ENCODE measurements at regions not wholly inside any gene's neighbourhood (a gene's known extent, or its start where the extent isn't known, plus 50 kb on each side); places are given as distances from the start of the nearest gene placed in this dataset.

DNA sequence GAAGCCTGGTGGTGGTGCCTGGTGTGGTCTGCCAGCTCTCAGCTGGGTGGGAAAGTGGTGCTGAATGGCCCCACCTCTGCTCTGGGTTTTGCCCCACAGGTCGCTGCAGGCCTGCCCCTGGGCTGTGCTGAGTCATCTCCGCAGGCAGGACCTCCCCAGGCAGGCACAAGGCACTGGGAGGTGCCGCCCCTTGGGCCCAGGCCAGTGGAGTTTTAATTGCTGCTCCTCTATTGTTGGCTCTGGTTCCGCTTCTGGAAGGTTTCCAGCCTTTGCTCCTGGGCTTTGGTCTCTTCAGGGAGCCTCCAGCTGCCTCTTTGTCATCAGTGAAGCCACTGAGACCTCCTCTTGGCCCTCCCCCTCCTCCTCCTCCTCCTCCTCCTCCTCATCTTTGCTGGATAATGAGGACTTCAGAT lies 180.3 kb upstream of the GRB10 start:
- DNase-seq, result peak in 1 of 2 experiments; percentile 4

DNA sequence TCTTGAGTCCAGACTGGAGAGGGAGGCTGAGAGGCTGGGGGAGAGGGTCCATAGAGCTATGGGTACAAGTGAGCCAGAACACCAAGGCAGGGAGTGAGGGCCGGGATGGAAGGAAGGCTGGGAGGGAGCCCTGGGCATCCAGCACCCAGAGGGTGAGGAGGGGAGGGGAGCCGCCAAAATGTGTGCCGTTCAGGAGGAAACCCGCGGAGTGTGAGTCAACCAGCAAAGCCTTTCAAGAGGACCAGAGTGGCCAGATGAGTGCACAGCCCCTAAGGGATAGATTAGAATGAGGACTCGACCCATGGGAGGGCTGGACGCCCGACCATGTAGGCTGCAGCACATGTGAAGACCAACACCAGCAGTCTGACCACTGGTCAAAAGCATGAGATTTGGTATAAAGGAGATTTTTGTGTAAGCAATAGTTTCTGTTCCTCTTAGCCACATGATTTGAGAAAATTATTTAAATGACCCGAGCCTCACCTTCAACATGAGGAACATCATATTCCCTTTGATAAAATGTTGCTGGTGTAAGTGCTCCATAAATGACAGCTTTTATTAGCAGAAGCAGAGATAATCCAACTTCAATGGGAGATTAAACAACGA lies 179.7 kb upstream of the GRB10 start:
- no peak for DNase-seq

DNA sequence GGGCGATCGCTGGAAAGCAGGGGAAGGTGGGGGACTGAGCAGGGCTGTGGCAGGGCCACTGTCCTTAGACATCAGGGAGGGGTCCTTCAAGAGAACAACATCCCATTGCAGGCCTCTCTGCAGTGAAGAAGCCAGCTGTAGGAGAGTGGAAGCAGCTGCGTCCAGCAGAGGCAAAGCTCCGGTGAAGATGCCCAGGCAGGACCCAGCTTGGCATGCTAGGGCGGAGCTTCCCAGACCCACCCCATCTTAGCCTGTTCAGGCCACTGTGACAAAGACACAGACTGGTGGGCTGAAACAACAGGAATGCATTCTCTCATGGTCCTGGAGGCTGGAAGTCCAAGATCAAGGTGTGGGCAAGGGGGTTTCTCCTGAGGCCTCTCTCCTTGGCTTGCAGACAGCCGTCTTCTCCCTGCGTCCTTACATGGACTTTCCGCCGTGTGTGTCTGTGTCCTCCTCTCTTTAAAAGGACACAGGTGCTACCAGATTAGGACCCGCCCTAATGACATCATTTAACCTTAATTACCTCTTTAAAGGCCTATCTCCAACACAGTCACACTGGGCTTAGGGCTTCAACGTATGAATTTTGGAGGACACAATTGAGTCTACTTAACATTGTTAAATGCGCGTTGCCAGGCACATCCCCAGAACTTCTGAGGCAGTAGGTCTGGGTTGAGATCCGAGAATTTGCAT lies 178.1 kb upstream of the GRB10 start:
- no peak for DNase-seq

DNA sequence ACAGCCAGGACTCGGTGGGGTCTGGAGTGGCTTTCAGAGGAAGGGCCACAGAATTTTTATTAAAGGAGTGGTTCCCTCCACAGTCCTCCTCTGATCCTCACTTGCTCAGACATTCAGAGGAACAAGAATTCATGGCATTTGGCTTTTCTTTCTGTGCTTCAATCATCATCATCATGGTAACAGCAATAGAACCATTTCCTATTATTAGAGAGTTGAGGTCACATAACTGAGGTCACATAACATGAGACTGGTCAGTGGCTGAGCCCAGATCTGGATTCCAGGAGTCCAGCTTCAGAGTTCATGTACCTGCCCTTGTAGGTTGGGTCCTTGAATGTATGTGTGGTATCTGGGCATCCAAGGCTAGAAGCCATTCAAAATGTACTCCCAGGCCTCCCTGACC lies 177.3 kb upstream of the GRB10 start:
- DNase-seq, result no peak

DNA sequence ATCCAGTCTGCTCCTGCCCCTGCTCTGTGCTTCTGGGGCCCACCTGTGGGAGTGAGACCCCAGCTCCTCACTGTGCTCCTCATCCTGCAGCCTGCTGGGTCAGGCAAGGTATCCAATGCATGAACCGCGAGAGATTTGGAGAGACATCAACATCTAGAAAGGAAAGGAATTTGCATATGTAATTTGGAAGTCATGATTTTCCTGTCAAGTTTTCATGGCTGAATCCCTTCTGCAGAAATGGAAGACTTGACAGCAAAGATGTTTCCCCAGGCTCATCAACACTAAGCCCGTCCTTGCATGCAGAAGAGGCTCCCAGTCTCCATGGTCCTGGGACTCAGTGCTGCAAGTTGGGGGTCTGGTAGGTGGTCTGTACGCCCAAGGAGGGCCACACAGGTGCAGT lies 176.9 kb upstream of the GRB10 start:
- no peak for DNase-seq

DNA sequence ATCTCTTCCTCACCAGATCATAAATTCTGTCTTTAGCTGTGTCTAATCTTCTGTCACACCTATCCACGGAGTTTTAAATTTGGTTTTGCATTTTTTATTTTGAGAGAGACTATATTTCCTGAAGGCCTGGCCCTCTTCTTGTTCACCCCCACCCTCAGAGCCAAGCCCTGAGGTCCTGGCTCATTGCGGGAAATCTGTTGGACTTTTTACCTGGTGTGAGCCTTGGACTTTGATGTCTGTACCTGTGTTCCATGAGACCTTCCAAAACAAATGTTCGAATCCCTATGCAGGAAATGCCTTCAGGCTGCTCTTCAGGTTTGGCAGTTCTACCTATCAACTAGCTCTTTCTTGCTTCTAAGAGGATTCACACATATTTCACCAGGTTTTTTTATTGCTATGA lies 175.2 kb upstream of the GRB10 start:
- no peak for DNase-seq

DNA sequence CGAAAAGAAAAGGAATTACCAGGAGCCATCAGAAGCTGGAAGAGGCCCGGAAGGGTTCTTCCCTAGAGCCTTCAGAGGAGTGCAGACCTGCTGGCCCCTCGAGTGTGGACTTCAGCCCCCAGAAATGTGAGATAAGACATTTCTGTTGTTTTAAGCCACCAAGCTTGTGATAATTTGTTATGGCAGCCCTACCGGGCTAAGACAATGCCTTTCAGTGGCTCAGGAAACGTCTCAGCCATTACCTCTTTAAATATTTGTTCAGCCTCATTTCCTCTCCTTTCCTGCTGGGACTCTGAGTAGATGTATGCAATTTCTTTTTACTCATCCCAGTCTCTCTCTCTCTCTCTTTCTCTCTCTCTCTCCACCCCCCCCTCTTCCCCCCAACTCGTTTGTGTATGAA lies 174.7 kb upstream of the GRB10 start:
- DNase-seq, result no peak

DNA sequence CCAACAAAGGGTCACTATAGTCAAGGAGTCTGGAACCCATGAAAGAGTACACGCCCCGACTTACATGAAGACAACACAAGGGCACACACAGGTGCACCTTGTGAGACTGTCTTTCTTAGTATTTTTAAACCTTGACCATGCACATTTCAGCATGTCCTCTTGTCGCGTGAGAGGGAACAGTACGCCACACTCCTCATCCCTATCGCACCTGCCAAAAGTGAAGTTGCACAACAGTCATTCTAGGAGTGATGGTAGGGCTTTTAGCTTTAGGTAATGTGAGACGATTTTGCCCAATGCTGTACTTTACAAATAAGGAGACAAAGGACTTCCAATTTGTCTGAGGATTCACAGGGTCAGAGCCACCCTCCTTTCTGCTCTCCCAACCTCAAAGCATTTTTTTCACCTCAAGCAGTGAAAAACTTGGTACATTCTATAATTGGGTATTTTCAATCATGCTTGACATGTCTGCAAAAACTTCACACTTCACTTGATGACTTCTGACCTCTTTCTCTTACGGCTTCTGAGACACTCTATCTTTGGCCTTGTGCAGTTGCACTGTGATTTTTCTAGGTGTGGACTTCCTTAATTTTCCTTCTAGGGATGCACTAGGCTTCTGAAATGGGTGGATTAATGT lies 173.9 kb upstream of the GRB10 start:
- no peak for DNase-seq

DNA sequence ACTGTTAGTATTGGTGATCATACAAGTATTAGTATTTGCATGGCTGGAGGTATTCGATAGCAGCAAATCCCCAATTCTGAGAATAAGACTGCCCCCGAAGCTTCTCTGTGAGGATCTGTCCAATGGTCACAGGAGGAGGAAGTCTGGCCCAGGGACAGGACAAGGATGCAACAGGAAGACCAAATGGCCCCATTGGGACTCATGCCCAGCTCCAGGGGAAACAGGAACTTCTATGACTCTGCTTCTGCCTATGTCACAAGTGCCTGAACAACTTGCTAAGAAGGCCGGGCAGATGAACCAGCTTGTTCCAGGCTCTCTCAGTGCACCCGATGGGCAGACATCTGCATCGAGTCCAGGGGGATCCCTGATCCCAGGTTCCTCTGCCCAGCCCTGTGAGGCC lies 172.0 kb upstream of the GRB10 start:
- DNase-seq, result no peak

DNA sequence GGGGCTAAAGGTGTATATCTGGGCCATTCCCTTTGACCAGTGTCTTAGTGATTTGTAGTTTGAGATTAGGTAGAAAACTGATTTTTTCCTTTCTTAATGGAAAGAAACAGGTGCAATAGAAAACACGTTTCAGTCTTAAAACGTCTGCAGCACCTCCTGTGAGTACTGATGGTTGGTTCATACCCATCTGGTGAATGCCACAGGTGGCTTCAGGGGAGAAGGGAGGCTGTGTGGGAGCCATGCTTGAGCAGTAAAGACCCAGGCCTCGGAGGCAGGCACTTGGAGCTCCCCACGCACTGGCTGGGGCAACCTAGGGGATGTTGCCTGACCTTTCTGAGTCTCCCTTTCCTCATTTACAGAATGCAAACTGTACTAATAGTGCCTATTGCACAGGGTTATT lies 171.5 kb upstream of the GRB10 start:
- no peak for DNase-seq

DNA sequence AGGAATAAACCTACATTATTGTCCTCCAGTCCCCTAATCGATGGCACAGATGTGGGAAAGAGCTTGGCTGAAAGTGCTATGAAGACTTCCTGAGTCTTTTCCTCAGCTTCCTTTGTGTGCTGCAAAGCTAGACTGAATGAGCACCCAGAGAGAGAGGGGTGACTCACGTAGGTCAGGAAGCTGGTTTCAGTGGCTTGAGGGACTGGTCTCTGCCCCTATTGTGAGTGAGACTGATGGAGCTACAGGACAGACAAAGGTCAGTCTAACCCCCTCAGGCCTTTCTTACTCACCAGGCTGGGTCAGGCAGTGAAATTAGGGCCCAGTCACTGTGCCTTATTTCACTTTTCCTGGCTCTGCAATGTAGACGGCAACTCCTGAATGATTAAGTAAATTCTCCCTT lies 171.1 kb upstream of the GRB10 start:
- DNase-seq, result no peak

DNA sequence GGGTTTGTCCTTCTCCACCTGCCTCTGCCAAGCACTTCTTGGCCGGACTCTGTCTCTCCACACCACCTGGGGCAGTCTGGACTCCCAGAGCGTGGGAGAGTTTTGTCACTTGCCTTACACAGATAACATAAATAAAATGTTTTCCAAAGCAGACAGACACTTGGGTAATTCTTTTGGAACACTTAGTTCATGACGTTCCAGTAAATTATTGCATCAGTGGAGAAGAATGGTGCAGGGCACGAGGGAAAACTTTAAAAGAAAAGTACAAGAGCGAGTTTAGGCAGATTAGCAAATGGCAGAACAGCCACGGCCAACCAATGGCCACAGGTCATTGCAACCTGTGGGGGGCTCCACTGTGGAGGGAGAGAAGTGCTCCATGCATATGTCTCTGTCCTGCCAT lies 170.6 kb upstream of the GRB10 start:
- DNase-seq, result no peak

DNA sequence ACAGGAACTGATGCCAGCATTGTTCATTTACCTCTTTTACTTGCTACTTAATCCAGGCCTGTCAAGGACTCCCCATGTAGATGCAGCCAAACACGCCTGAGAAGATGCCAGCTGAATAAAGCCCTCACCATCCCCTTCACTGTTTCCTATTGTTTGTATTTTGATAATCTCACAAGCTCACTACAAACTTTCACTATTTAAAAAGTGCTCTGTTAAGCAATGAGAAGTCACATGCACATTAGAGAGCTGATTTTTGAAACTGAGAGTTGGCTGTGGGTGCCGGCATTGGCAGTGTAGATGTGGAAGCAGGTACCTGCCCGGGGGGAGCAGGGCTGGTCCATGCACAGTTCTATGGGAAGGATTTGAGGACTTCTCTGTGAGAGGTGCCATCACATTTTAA lies 169.8 kb upstream of the GRB10 start:
- no peak for DNase-seq

DNA sequence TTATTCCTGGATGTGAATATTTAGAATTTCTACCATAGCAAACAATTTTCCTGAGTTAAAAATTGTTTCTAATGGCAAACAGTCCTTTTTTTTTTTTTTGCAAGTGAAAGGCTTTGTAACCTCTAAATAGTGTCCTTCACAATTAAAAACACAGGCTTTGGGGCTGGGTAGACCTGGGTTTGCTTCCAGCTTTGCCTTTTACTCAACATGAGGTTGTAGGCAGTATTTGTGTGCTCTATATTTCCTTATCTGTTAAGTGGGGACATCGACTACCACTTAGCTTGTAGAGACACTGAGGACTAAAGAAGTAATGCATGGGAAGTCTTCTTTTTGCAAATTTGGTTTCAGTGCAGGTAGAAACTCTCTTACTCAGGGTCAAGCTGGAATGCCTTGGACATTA lies 169.4 kb upstream of the GRB10 start:
- no peak for DNase-seq

DNA sequence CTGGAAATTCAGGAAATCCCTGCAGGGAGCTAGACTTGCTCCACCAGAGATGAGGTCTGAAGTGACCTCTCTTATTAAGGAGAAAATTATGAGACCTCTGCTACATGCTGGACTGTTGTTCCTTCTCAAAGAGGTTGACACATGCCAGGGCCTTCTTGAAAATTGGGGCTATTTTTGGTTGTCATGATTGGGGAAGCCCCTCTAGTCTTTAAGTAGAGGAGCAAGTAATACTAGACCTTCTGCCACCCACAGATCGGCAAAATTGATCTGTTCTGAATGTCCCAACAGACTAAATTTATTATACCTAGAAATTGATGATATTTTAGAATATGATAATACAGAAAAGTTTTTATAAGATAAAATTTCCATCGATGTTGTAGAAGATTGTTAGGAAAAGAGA lies 160.8 kb upstream of the GRB10 start:
- no peak for DNase-seq

DNA sequence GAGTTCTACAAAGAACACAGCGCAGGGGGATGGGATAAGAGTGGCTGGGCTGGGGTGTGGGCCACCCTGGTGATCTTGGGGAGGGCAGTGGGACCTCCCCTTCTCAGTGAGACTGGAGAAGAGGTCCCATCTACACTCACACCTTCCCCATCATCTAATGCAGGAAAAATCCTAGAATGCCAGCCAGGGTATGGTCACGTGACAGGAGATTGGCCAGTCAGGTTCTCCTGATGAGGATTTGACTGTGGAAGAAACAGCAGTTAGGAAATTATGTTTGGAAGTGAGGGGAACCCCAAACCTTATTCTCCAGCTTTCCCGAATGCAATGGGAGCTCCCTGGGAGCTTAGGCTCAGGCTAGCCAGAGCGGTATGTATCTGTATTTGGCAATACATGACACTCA lies 158.8 kb upstream of the GRB10 start:
- DNase-seq, result no peak

DNA sequence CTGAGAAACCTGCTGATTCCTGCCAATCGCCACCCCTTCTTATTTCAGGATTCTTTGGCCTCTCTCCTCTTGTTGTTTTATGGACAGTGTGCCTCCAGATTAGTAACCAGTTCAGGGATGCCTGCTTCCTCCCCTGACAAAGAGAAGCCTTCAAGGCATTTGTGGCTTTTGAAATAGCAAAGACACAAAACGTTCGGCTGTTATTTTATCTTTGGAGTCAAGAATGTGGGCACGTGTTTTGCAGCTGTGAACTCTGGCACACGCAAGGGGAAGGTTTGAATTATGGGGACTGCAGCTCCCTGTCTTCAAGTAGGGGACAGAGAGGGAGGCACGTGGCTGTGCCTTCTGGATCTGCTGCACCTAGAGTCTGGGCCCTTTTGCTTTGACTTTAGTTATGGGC lies 157.9 kb upstream of the GRB10 start:
- no peak for DNase-seq

DNA sequence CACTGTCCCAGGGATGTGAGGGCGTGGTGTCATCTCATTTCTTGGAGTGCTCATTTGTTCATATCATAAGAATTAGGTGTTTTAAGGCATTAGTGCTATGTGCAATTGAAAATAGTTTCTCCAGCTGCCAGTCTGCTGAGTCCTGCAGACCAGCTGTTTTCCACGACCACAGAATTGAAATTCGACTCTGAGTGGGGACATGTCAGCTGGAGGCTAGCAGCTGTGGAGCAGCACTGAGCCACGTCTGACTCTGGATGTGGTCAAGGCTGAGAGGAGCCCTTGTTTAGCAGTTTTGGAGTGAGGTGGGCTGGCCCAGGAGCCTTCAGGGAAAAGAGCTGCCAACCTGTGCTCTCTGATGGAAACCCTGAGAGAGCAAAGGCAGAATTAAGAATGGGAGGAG lies 156.3 kb upstream of the GRB10 start:
- no peak for DNase-seq

DNA sequence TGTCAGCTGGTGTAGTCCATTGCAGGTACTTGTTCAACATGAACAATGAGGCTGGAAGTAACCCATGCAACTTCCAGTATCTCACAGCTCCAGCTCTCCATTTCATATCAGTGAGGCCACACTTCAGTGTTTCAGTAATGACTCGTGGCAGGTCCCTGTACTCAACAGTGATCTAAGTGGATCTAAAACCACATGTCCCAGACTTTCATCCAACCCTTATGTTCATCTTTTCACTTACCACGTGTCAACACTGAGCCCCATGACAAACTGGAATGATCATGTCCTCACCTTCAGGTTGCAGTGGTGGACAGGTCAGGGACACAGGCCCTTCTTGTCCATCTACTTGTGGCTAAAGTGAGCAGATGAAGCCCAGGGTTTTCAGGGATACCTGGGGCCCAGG lies 155.0 kb upstream of the GRB10 start:
- no peak for DNase-seq

DNA sequence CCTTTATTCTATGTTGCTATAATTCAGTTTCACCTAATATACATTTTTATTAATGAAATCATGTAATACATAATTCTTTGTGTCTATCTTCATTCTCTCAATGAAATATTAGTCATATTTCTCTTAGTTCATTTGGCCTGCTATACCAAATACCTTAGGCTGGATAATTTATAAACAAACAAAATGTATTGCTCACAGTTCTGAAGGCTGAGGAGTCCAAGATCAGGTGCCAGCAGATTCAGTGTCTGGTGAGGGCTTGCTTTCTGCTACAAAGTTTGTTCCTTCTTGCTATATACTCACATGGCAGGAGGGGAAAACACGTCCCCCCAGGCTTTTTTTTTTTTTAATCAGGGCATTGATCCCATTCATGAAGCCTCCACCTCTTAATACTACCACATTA lies 143.4 kb upstream of the GRB10 start:
- no peak for DNase-seq

DNA sequence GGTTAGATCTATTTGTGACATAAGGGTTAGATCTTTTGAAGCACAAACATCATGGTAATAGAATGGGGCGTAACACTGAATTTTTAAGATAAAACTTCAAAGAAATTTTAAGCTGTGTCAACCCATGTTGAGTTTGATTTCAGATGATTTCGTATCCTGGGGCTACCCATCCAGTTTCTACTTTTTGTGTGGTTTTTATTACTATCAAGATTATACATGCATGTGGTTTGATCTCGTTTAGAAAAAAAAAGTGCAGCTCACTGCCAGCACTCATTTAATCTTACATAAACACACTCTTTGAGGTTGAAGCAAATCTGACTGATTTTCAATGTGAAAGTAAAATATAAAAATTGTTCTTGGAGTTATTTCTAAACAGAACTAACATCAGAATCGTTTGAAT lies 140.8 kb upstream of the GRB10 start:
- no peak for DNase-seq

DNA sequence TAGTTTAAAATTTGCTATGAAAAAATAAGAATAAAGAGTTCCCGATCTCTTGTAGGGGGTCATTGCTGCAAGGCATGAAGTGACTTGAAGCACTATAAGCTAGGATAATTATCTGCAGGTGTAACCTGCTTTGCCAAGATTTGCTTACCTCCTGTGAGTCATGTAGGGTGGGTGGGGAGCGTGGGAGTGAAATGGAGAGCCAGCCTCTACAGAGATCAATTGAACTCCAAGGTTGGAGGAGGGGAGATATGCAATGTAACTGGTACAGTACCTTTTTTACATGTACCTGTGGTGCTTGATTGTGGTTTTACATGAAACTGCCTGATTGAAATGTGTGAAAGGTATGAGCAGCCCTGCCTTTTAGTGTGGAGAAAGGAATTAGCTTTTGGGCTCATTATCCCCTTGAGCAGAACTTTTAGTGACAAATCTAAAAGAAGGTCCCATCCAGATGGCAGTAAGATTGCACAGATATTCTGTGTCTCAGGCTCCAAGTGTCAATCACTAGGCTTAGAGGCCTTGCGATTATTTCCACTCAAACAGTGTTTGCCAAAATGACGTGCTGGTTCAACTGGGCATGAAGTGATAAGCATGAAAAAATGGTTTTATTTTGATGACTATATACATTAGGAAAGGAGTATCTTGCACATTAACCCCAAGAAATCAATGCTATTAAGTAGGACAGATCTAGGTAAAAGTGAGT lies 138.6 kb upstream of the GRB10 start:
- no peak for DNase-seq

DNA sequence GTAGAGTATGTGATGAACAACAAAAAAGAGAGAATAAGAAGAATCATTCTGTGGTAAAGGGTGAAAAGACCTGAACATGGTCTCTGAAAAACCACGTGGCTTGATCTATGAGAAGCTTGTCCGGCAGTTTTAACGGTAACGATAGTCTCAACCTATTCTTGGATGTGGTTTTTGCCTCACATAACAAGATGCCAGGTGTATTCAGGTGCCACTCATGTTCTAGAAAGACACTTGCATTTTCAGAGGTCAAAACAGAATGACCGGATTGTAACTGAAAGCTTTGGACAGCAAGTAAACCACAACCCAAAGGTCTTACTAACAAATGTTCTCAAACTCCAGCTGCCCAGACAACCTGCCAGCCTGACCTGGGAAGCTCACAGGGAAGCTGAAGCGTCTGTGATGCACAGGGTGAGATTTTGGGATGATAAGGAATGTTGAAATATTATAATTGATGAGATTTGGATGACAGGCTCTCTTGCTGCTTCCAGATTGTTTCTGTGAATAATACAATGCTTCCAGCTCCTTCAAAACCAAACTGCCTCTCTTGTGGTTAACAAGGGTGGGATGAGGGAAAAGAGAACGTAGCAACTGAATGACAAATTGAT lies 137.4 kb upstream of the GRB10 start:
- no peak for DNase-seq

DNA sequence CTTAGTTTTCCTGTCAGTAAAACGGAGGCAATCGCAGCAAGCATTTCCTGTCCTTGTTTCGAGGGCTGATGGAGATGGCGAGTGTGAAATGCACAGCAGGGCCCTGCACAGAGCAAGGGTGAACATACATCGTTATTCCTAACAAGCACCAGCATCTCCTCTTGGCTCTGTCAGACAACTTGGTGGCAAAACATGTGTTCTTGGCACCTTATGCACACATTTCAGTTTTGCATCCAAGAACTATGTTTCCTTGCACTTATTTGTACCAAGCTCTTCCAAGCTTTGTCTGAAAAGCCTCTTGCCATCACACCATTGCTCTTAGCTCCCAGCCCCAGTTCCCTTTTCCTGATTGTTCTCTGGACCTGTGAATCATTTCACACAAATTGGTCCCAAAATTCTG lies 132.9 kb upstream of the GRB10 start:
- DNase-seq, result no peak

All from SW 1271 (cell line).